ENCODE measurements at regions not wholly inside any gene's neighbourhood (a gene's known extent, or its start where the extent isn't known, plus 50 kb on each side); places are given as distances from the start of the nearest gene placed in this dataset.

- TF ChIP-seq CTCF (IDR thresholded peaks at IDR 0.05) (no peak), ZFX (IDR thresholded peaks at IDR 0.05; ENCODE audit: borderline replicate concordance) (no peak)
These were observed 130.1 kb downstream of the ADAM29 start for GRCh38 chr4:175048111-175048784.

Data from 22Rv1 (cell line).